ENCODE measurements at regions not wholly inside any gene's neighbourhood (a gene's known extent, or its start where the extent isn't known, plus 50 kb on each side); places are given as distances from the start of the nearest gene placed in this dataset.

DNA sequence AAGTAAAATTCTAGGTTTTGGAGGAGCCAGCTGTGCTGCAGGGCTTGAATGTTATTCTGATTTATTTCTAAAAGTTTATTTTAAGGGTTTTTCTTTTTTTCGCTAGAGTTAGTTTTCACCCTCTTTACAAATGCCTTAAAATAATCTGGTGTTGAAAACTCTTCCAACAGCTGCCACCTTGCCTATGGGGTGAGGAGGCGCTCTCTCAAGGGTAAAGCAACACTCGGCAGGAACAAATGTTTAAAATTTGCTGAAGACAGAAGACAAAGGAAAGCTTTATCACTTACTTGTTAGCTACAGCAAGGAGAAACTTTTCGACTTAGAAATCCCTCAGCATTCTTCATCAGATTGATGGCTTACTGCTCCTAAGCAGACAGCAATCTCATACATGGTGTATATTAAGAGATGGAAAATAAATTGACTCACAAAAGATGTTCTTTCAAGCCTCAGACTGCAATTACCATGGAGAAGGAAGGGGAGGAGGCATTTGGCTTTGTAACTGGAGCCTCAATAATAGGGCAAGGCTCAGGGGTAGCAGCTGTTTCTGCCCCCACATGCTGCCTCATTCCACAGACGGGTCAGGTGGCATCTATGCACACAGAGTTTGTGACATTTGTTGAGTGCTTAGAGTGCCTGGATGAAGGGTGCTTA, 79.8 kb upstream of the RALGPS2 start:
- Histone ChIP-seq H2AFZ (ENCODE audit: low read depth, low read length, poor library complexity, severe bottlenecking) (no peak overlapping the region), H3K36me3 (ENCODE audit: control insufficient read depth in 1 of 2, insufficient read depth in 2 of 2, low read length in 2 of 2) (no peaks in the 10 kb centered on the region), H4K20me1 (ENCODE audit: insufficient read depth) (no peaks in the 10 kb centered on the region), H3K4me3 (replicated peaks in 1 of 2; ENCODE audit: low read depth in 1 of 2, low read length in 2 of 2) (no peak overlapping the region), H3K9ac (ENCODE audit: low read length) (no peak overlapping the region), H3K4me1 (ENCODE audit: control insufficient read depth in 1 of 2, insufficient read depth in 2 of 2, low read length in 2 of 2) (no peaks in the 10 kb centered on the region), H3K27ac (ENCODE audit: low read depth, low read length) (no peak overlapping the region), H3K4me2 (ENCODE audit: low read length) (no peak overlapping the region), H3K9me2 (ENCODE audit: insufficient read depth) (0 out of 2 replicates have a peak, but pooled peaks cover 3% of the 10 kb centered on the region), H3K27me3 (ENCODE audit: insufficient read depth, low read length) (no peaks in the 10 kb centered on the region), H3K9me3 (ENCODE audit: control insufficient read depth in 1 of 2, insufficient read depth in 1 of 2, low read depth in 1 of 2, low read length in 2 of 2) (no peaks in the 10 kb centered on the region), H3K79me2 (ENCODE audit: insufficient read depth, low read length) (no peaks in the 10 kb centered on the region)
- ChIA-PET CTCF (no interaction called here), RAD21 (ENCODE audit: low non-redundant PET in 1 of 2, low total read pairs in 2 of 2, uncharacterized antibody in 2 of 2, unreplicated experiment in 2 of 2) (no interaction called here), POLR2A (no interaction called here)
- TF ChIP-seq, protein P1, sequence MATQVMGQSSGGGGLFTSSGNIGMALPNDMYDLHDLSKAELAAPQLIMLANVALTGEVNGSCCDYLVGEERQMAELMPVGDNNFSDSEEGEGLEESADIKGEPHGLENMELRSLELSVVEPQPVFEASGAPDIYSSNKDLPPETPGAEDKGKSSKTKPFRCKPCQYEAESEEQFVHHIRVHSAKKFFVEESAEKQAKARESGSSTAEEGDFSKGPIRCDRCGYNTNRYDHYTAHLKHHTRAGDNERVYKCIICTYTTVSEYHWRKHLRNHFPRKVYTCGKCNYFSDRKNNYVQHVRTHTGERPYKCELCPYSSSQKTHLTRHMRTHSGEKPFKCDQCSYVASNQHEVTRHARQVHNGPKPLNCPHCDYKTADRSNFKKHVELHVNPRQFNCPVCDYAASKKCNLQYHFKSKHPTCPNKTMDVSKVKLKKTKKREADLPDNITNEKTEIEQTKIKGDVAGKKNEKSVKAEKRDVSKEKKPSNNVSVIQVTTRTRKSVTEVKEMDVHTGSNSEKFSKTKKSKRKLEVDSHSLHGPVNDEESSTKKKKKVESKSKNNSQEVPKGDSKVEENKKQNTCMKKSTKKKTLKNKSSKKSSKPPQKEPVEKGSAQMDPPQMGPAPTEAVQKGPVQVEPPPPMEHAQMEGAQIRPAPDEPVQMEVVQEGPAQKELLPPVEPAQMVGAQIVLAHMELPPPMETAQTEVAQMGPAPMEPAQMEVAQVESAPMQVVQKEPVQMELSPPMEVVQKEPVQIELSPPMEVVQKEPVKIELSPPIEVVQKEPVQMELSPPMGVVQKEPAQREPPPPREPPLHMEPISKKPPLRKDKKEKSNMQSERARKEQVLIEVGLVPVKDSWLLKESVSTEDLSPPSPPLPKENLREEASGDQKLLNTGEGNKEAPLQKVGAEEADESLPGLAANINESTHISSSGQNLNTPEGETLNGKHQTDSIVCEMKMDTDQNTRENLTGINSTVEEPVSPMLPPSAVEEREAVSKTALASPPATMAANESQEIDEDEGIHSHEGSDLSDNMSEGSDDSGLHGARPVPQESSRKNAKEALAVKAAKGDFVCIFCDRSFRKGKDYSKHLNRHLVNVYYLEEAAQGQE (IDR thresholded peaks at IDR 0.05; ENCODE audit: low read depth) = no peak
- TF ChIP-seq EZH2phosphoT487 (IDR thresholded peaks at IDR 0.05; ENCODE audit: borderline replicate concordance) = no peak
- no peak for TF ChIP-seq FOSL1 (IDR thresholded peaks at IDR 0.05; ENCODE audit: low read depth)
- TF ChIP-seq SRF (IDR thresholded peaks at IDR 0.05; ENCODE audit: low read depth) = no peak
- TF ChIP-seq, protein P2, sequence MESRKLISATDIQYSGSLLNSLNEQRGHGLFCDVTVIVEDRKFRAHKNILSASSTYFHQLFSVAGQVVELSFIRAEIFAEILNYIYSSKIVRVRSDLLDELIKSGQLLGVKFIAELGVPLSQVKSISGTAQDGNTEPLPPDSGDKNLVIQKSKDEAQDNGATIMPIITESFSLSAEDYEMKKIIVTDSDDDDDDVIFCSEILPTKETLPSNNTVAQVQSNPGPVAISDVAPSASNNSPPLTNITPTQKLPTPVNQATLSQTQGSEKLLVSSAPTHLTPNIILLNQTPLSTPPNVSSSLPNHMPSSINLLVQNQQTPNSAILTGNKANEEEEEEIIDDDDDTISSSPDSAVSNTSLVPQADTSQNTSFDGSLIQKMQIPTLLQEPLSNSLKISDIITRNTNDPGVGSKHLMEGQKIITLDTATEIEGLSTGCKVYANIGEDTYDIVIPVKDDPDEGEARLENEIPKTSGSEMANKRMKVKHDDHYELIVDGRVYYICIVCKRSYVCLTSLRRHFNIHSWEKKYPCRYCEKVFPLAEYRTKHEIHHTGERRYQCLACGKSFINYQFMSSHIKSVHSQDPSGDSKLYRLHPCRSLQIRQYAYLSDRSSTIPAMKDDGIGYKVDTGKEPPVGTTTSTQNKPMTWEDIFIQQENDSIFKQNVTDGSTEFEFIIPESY (IDR thresholded peaks at IDR 0.05; ENCODE audit: extremely low read depth, insufficient replicate concordance, low read length) = no peak
- no peak for TF ChIP-seq ZFX (IDR thresholded peaks at IDR 0.05)
- TF ChIP-seq EZH2 (IDR thresholded peaks at IDR 0.05) = no peak
- no peak for TF ChIP-seq YY1 (IDR thresholded peaks at IDR 0.05; ENCODE audit: extremely low read depth, insufficient replicate concordance, low read depth, low read length)
- TF ChIP-seq EGR1 (IDR thresholded peaks at IDR 0.05; ENCODE audit: low read depth) = no peak
- ATAC-seq (no peak), DNase-seq (ENCODE audit: low read depth, low spot score) (no peak)
- no TSS peak for BruUV-seq (replicated peaks)
- intact Hi-C loops (cut with micrococcal nuclease) = no loop called here
